ENCODE measurements at regions not wholly inside any gene's neighbourhood (a gene's known extent, or its start where the extent isn't known, plus 50 kb on each side); places are given as distances from the start of the nearest gene placed in this dataset.
"Not testable (repeated sequence)": the region's sequence is repeated elsewhere in the genome, so short reads cannot be mapped to it uniquely, and the experiment has no call there.

DNA sequence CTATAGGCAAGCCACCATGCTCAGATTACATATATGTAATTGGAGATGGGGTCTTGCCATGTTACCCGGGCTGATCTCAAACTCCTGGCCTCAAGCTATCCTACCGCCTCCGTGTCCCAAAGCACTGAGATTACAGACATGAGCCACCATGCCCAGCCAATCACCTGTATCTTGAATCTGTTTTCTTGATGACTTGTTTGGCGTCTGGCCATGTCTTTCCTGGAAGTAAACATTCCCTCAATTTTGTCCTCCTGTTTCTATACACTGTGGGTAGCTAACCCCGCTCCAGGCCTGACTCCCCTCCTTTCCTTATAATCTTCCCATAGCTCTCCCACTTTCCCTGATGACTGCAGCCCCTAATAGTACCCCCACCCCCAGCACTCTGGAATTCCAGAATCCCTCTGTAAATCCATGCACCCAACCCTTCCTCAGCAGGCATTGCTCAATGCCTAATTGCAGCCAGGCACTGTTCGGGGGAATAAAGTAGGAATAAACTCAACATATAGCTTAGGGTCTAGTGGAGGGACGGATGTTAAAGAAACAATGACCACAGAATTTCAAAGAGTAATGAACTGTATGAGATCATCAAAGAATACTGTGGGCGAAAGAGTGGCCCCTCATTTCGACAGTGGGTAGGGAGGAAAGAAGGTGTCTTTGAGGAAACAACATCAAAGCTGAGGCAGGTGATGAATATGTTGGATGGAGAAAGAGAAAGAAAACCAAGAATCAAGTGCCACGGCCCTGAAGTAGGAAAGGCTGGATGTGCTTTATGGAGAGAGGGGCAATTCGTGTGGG lies 161.5 kb downstream of the ADSS2 start:
- no peak for FAIRE-seq

DNA sequence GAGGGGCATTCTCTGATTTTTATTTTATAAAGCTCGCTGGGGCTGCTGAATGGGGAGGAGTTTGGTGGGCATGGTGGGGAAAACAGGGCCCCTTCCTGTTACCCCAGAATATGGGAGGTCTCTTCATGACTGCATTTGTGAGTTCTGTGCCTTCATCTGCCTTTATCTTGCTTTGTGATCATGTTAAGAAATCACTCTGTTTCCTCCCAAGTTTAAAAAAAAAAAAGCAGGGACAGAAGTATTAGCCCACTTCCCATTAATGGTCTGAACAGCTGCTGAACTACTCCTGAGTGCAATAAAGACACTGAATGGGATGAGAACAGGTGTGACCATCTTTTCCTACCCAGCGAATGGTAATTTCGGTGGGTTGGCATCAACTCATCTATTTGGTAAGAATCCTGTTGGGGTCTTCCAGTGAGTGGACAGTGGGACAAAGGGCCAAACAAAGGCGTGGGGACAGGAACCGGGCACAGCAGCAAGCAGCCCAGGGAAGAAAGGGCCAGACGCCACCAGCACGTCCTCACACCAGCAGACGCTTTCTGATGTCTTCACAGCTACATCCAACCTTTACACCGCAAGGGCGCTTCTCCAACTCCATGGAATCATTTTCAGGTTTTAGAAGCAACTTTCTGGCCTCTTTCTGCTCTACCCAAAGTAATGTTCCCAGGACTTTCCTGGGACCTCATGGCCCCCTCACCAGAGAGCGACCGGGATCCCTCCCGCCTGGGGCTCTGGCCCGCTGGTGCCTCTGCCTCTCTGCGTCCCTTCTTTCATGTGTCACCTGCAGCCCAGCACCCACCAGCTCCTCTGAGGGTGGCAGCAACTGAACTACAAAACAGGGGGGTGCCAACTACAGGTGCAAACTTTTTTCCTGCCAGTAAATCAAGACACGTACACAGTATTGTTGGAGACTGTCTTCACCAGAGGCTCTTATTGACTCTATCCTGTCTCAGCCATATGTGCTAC lies 160.2 kb downstream of the ADSS2 start:
- FAIRE-seq = no peak
- no peak for DNase-seq (ENCODE audit: insufficient read length, low spot score)

More for the DNA sequence above, 161.5 kb downstream of the ADSS2 start:
- DNase-seq (ENCODE audit: insufficient read length, low spot score) = no peak

DNA sequence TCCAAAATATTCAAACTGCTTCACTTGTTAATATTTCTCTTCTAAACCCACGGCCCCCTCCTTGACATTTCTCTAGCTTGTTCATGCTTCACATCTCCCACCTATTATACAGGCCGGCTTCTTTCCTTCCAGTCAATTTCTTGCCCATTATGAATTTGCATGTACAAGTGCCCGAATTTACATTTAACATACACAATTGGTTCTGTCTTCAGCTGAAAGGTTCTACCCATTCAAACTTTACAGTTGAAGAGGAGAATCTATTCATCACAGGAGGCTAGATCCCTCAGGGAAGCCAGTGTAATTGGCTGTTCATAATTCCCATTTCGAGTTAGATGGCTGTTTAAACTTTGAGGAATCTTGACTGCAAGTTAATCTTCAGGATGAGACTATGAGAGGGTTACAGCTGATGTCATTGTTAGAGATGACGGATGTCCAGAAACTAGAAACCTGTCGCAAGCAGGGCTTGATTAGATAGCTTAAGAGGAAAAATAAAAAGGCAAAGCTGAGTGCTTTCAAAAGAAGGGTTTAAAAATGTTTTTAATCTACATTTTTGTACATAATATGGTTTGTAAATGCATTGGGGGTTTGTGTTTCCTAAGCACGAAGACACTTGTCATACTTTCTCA lies 157.0 kb downstream of the ADSS2 start:
- FAIRE-seq (no peak), DNase-seq (ENCODE audit: insufficient read length, low spot score) (no peak)

DNA sequence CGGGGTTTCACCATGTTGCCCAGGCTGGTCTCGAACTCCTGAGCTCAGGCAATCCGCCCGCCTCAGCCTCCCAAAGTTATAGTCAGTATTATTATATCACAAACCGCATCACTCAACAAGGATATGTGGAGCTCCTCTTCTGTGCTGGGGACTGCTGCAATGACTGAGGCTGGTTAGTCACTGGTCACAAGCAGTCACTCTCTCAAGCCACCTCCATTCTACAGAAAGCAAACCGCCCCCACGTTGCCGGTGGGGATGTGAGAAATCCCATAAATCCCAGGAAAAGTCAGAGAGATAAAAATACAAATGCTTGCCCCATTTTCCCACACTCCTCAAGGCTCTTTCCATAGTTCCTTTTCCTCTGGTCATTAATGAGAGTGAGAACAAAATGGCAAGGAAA lies 155.7 kb downstream of the ADSS2 start:
- FAIRE-seq = no peak
- no peak for DNase-seq (ENCODE audit: insufficient read length, low spot score)

DNA sequence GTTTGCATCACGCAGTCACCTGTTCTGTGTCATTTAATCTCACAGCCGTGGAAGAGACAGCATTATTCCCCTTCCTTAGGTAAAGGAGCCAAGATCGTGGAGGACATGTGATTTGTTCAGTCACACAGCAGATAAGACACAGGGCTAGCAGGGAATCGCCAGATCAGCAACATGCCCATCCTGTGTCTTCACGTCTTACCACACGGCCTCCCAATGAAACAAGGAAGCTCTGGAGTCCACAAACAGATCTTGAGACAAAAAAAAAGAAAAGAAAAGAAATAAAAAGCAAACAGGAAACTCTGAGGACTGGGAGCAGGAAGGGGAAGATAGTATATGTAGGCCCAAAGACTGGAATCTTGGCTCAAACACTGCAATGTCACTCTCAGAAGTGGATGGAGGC lies 155.3 kb downstream of the ADSS2 start:
- DNase-seq (ENCODE audit: insufficient read length, low spot score) (no peak), FAIRE-seq (no peak)

DNA sequence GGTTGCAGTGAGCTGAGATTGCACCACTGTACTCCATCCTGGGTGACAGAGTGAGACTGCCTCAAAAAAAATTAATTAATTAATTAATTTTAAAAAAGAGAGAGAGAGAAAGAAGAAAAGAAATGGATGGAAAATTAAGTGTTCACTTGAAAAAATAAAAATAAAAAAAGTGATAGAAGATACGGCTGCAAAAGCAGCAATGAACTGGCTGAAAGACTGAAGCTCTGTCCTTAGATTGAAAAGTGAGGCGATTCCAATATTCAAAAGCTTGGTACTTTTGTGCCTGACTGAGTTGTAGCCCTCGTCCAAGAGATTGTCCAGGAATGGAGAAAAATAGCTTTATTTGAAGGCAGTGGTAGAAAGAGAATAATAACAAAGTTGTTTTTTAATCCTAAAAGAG lies 154.6 kb downstream of the ADSS2 start:
- no peak for DNase-seq (ENCODE audit: insufficient read length, low spot score)
- FAIRE-seq = no peak

DNA sequence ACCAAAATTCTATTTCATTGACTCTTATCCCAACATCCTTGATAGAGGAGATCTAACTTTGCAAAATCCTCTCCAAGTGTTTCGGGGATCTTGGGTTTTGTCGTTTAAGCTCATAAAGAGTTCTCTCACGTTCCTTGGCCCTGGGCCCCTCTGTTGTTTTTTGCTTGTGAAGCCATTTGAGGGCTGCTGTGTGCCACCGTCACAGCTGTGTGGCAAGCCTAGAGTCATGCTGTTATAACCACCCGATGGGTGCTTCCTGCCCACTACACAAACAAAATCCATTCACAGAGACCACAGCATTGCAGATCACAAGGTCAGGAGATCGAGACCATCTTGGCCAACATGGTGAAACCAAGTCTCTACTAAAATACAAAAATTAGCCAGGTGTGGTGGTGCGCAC lies 154.1 kb downstream of the ADSS2 start:
- no peak for FAIRE-seq

DNA sequence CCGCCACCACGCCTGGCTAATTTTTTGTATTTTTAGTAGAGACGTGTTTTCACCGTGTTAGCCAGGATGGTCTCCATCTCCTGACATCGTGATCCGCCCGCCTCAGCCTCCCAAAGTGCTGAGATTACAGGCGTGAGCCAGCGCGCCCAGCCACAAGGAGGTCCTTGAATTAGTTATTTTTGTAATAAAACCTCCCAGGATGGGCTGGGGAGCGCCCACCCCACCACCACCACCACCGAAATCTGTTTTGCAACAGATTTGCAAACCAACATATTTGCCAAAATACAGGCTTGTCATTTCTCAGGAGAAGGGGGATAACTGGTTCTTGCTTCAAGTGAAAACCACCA lies 151.7 kb downstream of the ADSS2 start:
- not testable (repeated sequence) for DNase-seq (ENCODE audit: insufficient read length, low spot score); FAIRE-seq

More for the DNA sequence above, 154.1 kb downstream of the ADSS2 start:
- DNase-seq (ENCODE audit: insufficient read length, low spot score) = no peak

DNA sequence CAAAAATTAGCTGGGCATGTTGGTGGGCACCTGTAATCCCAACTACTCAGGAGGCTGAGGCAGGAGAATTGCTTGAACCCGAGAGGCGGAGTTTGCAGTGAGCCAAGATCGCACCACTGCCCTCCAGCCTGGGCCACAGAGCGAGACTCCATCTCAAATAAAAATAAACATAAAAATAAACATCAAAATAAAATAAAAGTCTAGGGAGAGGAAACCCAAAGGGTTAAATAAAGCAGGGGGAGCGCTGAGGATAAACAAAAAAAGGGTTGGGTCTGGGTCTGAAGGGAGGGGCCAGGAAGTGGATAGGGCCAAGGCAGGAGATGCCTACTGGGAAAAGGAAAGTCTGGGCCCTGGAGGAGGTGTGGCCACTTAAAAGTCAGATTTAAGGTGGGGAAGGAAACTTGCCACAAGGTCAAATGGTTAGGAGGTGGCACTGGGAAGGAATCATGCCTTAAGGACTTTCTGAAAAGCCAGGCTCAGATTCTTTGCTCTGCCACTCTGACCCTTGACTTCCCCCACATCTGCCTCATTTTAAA lies 150.0 kb downstream of the ADSS2 start:
- DNase-seq (ENCODE audit: insufficient read length, low spot score) (no peak), FAIRE-seq (no peak)

DNA sequence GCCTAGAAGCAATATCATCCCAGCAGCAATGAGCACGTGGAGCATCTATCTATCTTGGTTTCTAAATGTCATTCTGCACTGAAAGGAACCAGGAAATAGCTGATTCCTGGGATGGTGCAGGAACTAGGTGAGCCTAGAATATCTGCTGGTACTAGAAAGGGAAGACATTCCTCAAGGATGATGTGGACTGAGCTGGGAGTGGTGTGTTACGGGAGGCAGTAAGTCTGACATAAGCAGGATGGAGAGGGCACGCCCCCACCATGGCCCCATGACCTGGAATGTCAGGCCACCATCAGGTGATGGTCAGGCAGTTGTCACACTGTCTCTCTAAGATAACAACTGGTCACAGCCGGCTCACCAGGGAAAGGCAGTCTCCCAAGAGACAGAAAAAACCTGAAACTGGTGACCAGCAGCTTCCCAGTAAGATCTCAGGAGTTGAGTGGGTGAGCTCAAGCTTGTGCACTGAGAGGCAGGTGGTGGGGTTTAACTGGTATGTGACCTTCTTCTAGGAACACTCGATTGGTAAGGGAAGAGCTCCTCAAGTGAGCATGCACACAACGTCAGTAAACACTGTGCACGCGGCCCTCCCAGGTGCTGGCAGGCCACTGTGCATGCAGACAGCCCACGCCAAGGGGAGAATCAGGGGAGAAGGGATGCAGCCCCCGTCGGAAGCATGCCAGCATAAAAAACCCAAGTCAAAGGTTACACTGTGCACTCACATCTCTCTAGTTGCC lies 148.7 kb downstream of the ADSS2 start:
- peak; percentile 69 for DNase-seq (ENCODE audit: insufficient read length, low spot score)
- FAIRE-seq = peak; percentile 26

DNA sequence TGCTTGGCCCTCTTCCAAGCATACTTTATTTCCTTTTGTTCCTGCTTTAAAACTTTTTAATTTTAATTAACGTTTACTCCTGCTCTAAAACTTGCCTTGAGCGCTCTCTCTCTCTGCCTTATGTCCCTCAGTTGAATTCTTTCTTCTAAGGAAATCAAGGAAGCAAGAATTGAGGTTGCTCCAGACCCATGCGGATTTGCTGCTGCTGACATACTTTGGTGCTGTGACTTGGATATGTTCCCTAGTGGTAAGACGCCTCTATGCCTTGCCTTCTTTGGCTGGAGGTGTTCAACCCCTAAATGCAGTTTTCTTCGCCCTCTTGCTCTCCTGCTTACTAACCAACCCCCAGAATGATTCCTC lies 148.1 kb downstream of the ADSS2 start:
- DNase-seq (ENCODE audit: insufficient read length, low spot score) (no peak), FAIRE-seq (no peak)

DNA sequence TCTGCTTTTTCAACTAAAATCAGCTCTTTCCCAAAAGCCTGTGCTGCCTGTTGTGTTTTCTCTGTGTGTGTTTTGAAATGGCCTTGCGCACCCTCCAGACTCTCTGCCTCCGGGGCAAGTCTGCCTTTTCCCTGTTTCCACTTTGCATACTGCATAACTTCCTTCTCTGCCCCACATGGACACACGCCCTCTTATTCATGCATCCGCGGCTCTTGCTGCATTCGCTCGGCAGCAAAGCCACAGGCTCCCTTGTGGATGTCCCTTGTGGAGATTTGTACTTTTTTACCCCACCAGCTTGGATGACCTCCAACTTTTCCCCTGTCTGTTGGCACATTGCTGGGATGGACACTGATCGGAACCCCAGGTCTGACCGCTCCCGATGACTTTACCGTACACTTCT lies 147.6 kb downstream of the ADSS2 start:
- no peak for DNase-seq (ENCODE audit: insufficient read length, low spot score)
- no peak for FAIRE-seq

DNA sequence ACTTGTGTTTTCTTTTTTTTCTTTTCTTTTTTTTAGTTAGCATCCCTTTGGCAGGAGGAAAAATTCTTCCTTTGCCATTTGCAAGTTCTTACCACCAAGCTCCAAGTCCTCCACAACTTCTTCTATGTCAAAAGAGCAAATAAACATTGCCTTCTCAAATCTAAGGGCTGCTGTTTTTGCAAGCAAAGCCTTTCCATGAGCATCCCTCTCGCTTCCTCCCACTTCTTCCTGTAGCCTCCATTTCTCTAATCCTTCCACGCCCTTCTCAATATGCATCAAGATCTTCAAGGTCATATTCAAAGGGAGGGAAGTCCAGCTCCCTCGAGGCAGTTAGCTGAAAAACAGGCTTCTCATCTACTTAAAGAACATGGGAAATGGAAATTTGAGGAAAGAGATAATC lies 147.1 kb downstream of the ADSS2 start:
- FAIRE-seq (no peak), DNase-seq (ENCODE audit: insufficient read length, low spot score) (no peak)

DNA sequence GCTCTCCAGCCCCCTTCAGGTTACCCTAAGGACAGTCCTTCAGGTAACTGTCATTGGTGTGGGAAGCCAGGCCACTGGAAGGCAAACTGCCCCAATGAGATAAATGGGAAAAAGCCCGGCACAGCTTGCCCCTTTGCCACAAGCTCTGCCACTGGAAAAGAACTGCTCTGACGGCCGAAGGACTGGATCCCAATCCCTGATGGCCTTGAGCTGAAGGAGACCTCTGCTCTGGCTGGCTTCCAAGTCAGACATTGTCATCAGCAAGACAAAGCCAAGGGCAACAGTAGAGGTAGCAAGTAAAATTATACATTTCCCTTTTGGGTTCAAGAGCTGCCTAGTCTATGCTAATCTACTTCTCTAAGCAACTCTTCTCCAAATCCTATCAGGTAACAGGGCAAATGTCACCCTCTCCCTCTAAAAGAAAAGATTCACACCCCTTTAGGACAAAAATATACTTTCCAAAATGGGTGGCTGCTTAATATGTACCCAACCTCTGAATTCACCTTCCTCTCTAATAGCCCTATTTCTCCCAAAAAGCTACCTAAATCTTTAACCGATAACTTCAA lies 145.8 kb downstream of the ADSS2 start:
- no peak for FAIRE-seq

DNA sequence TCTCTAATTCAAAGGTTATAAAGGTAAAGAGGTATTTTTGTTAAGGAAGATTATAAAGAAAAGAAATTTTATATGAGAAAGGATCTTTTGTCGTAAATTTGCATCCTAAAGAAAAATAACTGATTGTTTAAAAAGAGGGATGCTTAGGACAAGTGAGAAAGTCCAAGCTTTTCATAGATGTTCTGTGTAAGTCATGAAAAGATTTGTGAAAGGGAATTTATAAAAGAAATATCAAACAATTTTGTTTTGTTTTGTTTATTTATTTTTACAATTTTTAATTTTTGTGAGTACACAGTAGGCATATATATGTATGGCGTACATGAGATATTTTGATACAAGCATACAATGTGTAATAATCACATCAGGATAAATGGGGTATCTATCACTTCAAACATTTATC lies 145.2 kb downstream of the ADSS2 start:
- DNase-seq (ENCODE audit: insufficient read length, low spot score) (no peak), FAIRE-seq (no peak)

More for the DNA sequence above, 145.8 kb downstream of the ADSS2 start:
- DNase-seq (ENCODE audit: insufficient read length, low spot score) = no peak

DNA sequence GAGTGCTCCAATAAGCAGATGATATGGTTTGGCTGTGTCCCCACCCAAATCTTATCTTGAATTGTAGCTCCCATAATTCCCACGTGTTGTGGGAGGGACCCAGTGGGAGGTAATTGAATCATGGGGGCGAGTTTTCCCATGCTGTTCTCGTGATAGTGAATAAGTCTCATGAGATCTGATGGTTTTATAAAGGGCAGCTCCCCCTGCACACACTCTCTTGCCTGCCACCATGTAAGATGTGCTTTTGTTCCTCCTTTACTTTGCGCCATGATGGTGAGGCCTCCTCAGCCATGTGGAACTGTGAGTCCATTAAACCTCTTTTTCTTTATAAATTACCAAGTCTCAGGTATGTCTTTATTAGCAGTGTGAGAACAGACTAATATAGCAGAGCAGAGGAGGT lies 142.5 kb downstream of the ADSS2 start:
- DNase-seq (ENCODE audit: insufficient read length, low spot score); FAIRE-seq: not testable (repeated sequence)

DNA sequence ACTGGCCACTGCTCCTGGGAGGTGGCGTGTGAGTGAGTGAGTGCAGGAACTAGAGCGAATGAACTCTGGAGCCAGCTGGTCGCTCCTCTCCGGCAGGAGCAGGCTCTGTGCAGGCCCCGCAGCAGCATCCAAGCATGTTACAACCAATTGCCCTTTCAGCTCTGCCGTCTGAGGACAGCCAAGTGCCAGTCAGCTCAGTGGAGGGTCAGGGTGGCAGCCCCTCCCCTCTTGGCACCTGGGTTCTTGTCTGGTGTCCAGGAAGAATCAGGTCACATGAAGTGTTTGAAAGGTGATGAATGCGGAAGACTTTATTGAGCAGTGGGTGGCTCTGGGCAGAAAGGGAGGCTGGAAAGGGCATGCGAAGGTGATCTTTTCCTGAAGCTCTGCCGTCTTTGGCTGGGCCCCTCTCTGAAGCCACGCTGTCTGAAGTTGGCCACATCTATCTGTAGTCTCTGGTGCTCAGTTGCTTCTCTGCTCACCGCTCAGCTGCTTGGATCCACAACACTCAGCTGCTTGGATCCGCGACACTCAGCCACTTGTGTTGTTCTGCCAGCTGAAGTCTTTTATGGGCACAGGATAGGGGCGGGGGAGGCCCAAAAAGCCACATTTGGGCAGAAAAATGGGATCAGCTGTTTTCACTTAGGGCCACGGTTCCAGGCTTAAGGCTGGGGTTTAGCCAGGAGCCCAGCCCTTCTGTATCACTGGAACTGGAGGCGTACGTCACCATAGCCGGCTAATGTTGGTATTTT lies 139.8 kb downstream of the ADSS2 start:
- no peak for DNase-seq (ENCODE audit: insufficient read length, low spot score)
- no peak for FAIRE-seq

DNA sequence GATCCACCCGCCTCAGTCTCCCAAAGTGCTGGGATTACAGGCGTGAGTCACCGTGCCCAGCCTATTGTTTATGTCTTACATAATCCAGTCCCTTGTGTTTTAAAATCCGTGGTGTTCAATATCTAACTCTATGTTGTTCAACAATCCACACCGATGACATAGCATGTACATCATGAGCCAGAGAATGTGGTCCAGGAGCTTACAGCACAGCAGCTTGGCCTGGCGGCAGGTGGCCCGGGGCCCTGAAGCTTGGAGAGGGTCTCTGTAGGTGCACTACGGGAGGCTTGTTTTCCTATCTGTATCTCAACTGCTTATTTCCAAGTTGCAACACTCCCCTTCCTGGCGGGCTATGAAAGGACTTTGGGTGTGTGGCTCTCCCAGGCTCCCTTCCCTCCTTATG lies 138.4 kb downstream of the ADSS2 start:
- no peak for FAIRE-seq

DNA sequence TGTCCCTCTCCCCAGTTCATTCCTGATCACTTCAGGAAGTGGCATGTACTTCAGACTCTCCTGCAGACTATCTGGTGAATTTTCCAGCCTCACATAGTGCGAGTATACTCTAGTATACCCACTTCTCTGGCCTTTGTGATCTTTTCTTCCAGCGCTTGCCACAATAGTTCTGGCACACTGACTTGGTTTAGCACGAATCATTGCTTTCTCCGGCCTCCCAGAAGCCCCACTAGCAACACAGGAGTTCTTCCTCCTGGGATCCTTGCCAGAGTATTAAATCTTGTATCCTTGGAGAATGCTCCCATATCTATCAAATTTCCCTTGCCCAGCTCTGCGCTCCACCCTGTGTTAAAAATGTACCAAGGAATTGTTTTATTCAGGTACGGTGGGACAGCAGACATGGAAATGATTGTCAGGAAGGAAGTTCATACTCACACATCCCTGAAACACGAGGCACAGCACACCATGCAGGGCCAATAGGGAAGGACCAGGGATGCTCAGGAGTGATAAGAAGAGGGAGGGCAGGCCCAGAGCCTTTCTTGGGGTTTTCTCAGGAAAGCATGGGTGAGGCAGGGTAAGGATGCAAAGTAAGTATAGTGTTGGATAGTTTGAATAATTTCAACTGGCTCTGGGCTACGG lies 136.7 kb downstream of the ADSS2 start:
- no peak for FAIRE-seq

More for the DNA sequence above, 138.4 kb downstream of the ADSS2 start:
- no peak for DNase-seq (ENCODE audit: insufficient read length, low spot score)

More for the DNA sequence above, 136.7 kb downstream of the ADSS2 start:
- no peak for DNase-seq (ENCODE audit: insufficient read length, low spot score)

All from HTR-8/SVneo (cell line).